SK-N-SH (cell line): ENCODE measurements at regions not wholly inside any gene's neighbourhood (a gene's known extent, or its start where the extent isn't known, plus 50 kb on each side); places are given as distances from the start of the nearest gene placed in this dataset.

Experiments
- CTCF ChIA-PET: fragments of 300-600, 350-600 bp; formaldehyde crosslinking; extraction: SDS; loops from one replicate; lab custom pipeline; 2021; lab: Yijun Ruan, JAX
- POLR2A ChIA-PET: fragments of 350-600 bp; sonication (Branson Sonifier 250); formaldehyde crosslinking; extraction: SDS; loops from one replicate; lab custom pipeline; 2020; ENCODE audit warnings: antibody characterized with exemption, inconsistent platforms; lab: Yijun Ruan, JAX
- DNase-seq: peaks from one replicate; pipeline ENCODE4 v3.0.0; 2012
- H2AFZ ChIP-seq: fragments of 200-600 bp; sonication (generic); 2 replicates; pipeline ENCODE4 v1.8.1; 2016; ENCODE audit warnings: antibody characterized with exemption, mild to moderate bottlenecking, low read depth
- H3F3A ChIP-seq: fragments of 200-600 bp; sonication (generic); replicated peaks from 2 replicates; pipeline ENCODE3; 2016; ENCODE audit warnings: antibody characterized with exemption, mild to moderate bottlenecking; ENCODE audit not compliant: insufficient read depth
- H3K27ac ChIP-seq, 2 experiments: fragments of 200-500 bp in 1 of 2; fragments of 200-600 bp in 1 of 2; sonication (Bioruptor generic) in 1 of 2; sonication (generic), shearing (Covaris generic) in 1 of 2; 2 replicates each; pipeline versions ENCODE4 v1.5.1 to v1.6.1; 2014 to 2016; ENCODE audit warnings: low read depth in 2 of 2, inconsistent platforms in 1 of 2, low read length in 1 of 2, mild to moderate bottlenecking in 1 of 2, mixed read lengths in 1 of 2
- H3K27me3 ChIP-seq: fragments of 200-600 bp; sonication (generic), shearing (Covaris generic); 2 replicates; pipeline ENCODE4 v1.6.1; 2016; ENCODE audit warnings: mixed run types; ENCODE audit not compliant: insufficient read depth
- H3K36me3 ChIP-seq, 2 experiments: fragments of 200-500 bp in 1 of 2; fragments of 200-600 bp in 1 of 2; sonication (Bioruptor generic) in 1 of 2; sonication (generic) in 1 of 2; replicated peaks in 1 of 2; 2 replicates each; pipeline versions ENCODE3 to v1.5.1; 2014 to 2016; ENCODE audit warnings: low read length in 1 of 2, mild to moderate bottlenecking in 1 of 2; ENCODE audit not compliant: insufficient read depth in 2 of 2, control insufficient read depth in 1 of 2
- H3K4me1 ChIP-seq, 2 experiments: fragments of 200-500 bp in 1 of 2; fragments of 200-600 bp in 1 of 2; sonication (Bioruptor generic) in 1 of 2; sonication (generic), shearing (Covaris generic) in 1 of 2; 2 replicates each; pipeline versions ENCODE4 v1.5.1 to v1.6.1; 2014 to 2016; ENCODE audit warnings: low read depth in 1 of 2, low read length in 1 of 2, mixed run types in 1 of 2; ENCODE audit not compliant: insufficient read depth in 2 of 2, control insufficient read depth in 1 of 2
- H3K4me2 ChIP-seq: fragments of 200-600 bp; sonication (generic), shearing (Covaris generic); 2 replicates; pipeline ENCODE4 v1.6.1; 2017; ENCODE audit warnings: mixed run types
- H3K4me3 ChIP-seq, 2 experiments: fragments of 200-500 bp in 1 of 2; fragments of 200-600 bp in 1 of 2; sonication (Bioruptor generic) in 1 of 2; sonication (generic), shearing (Covaris generic) in 1 of 2; 2 replicates each; pipeline versions ENCODE4 v1.5.1 to v1.8.1; 2014 to 2016; ENCODE audit warnings: low read depth in 2 of 2, inconsistent platforms in 1 of 2, low read length in 1 of 2, mild to moderate bottlenecking in 1 of 2, mixed read lengths in 1 of 2, moderate library complexity in 1 of 2
- H3K79me2 ChIP-seq: fragments of 200-600 bp; sonication (generic); 2 replicates; pipeline ENCODE4 v1.8.1; 2017; ENCODE audit warnings: mild to moderate bottlenecking; ENCODE audit not compliant: insufficient read depth
- H3K9ac ChIP-seq: fragments of 200-600 bp; sonication (generic); 2 replicates; pipeline ENCODE4 v1.6.1; 2017; ENCODE audit warnings: mixed run types
- H3K9me2 ChIP-seq: fragments of 200-600 bp; sonication (generic); 2 replicates; pipeline ENCODE4 v1.6.1; 2017; ENCODE audit warnings: mixed run types
- H3K9me3 ChIP-seq: fragments of 200-600 bp; sonication (generic); 2 replicates; pipeline ENCODE4 v1.6.1; 2017; ENCODE audit warnings: mixed run types, mild to moderate bottlenecking, moderate library complexity
- H4K20me1 ChIP-seq: fragments of 200-600 bp; sonication (generic); 2 replicates; pipeline ENCODE4 v1.6.1; 2017; ENCODE audit warnings: mild to moderate bottlenecking, mixed run types; ENCODE audit not compliant: insufficient read depth
- CHD2 ChIP-seq: fragments of 150-350 bp; IDR thresholded peaks from 2 replicates; pipeline ENCODE4 v1.6.1; 2018; ENCODE audit warnings: low read length; ENCODE audit not compliant: partially characterized antibody
- EP300 ChIP-seq, 2 experiments: IDR thresholded peaks; 2 replicates each; pipeline versions ENCODE4 v1.4.0 to v1.6.1; 2012; ENCODE audit warnings: borderline replicate concordance in 1 of 2, low read depth in 1 of 2, low read length in 1 of 2
- EZH2phosphoT487 ChIP-seq: fragments of 200-600 bp; sonication (generic); IDR thresholded peaks from 2 replicates; pipeline ENCODE4 v1.6.1; 2017; ENCODE audit warnings: low read depth, mixed run types, mild to moderate bottlenecking, antibody characterized with exemption, moderate library complexity, borderline replicate concordance
- FOSL2 ChIP-seq: IDR thresholded peaks from 2 replicates; pipeline ENCODE4 v1.4.0; 2012; ENCODE audit warnings: low read depth, mild to moderate bottlenecking, moderate library complexity, borderline replicate concordance
- FOXM1 ChIP-seq: IDR thresholded peaks from 2 replicates; pipeline ENCODE4 v1.4.0; 2012; ENCODE audit warnings: low read depth, mild to moderate bottlenecking
- GATA2 ChIP-seq: sonication (generic); formaldehyde crosslinking; IDR thresholded peaks from 2 replicates; pipeline ENCODE4 v1.5.0; 2020; ENCODE audit warnings: mild to moderate bottlenecking, missing genetic modification reagents
- JUND ChIP-seq: IDR thresholded peaks from 2 replicates; pipeline ENCODE4 v1.4.0; 2012
- MEF2A ChIP-seq: IDR thresholded peaks from 2 replicates; pipeline ENCODE4 v1.4.0; 2012; ENCODE audit warnings: low read depth, borderline replicate concordance
- NFIC ChIP-seq: IDR thresholded peaks from 2 replicates; pipeline ENCODE4 v1.4.0; 2012; ENCODE audit warnings: borderline replicate concordance
- NRF1 ChIP-seq: IDR thresholded peaks from 2 replicates; pipeline ENCODE4 v1.6.1; 2012; ENCODE audit warnings: low read depth, mild to moderate bottlenecking, low read length
- PBX3 ChIP-seq: IDR thresholded peaks from 2 replicates; pipeline ENCODE4; 2012
- RFX5 ChIP-seq: IDR thresholded peaks from 2 replicates; pipeline ENCODE4 v1.6.1; 2012; ENCODE audit warnings: mild to moderate bottlenecking, improper control_type of control experiment, low read length
- RXRA ChIP-seq: IDR thresholded peaks from 2 replicates; pipeline ENCODE4 v1.4.0; 2012; ENCODE audit warnings: low read depth, mild to moderate bottlenecking, borderline replicate concordance
- SIN3A ChIP-seq: IDR thresholded peaks from 2 replicates; pipeline ENCODE4 v1.6.1; 2012; ENCODE audit warnings: low read depth, mild to moderate bottlenecking, low read length, moderate library complexity, borderline replicate concordance
- SMC3 ChIP-seq: IDR thresholded peaks from 2 replicates; pipeline ENCODE4 v1.6.1; 2012; ENCODE audit warnings: low read depth, low read length, improper control_type of control experiment
- USF1 ChIP-seq: IDR thresholded peaks from 2 replicates; pipeline ENCODE4 v1.4.0; 2012; ENCODE audit warnings: low read depth, borderline replicate concordance
- YY1 ChIP-seq: IDR thresholded peaks from 2 replicates; pipeline ENCODE4 v1.4.0; 2012; ENCODE audit warnings: low read depth, mild to moderate bottlenecking
- WGBS: methylation state at CpG from one replicate; pipeline ENCODE4 v1.1.6; 2017; ENCODE audit warnings: low lambda C conversion rate; 5-methylcytosine and 5-hydroxymethylcytosine counted together
- TF ChIP-seq, protein P1 (sequence below): fragments of 150-350 bp; IDR thresholded peaks from 2 replicates; pipeline ENCODE4 v1.6.1; 2017; ENCODE audit warnings: antibody characterized with exemption, low read length, low read depth, borderline replicate concordance
- TF ChIP-seq, protein P2 (sequence below): IDR thresholded peaks from 2 replicates; pipeline ENCODE4 v1.4.0; 2012; ENCODE audit warnings: low read depth
- TF ChIP-seq, protein P3 (sequence below): fragments of 150-350 bp; IDR thresholded peaks from 2 replicates; pipeline ENCODE4 v1.6.1; 2016; ENCODE audit warnings: mild to moderate bottlenecking, low read depth, low read length

GRCh38 chr9:87157366-87158031 lies 210.2 kb upstream of the GAS1 start:
- H3K27ac ChIP-seq = no peak overlapping the region
- no peak overlapping the region for H3K4me3 ChIP-seq
- no peak for DNase-seq
- no peak overlapping the region for H3K9ac ChIP-seq
- H3K27me3 ChIP-seq = no peaks in the 10 kb centered on the region
- H4K20me1 ChIP-seq = no peaks in the 10 kb centered on the region
- H3K36me3 ChIP-seq = no peaks in the 10 kb centered on the region
- no peak for TF ChIP-seq SIN3A
- no peak for TF ChIP-seq CHD2
- no peak for TF ChIP-seq EP300 (IDR thresholded peaks at IDR 0.05; ENCODE audit: borderline replicate concordance in 1 of 2, low read depth in 1 of 2, low read length in 1 of 2)
- no peak for TF ChIP-seq NRF1
- TF ChIP-seq, protein P1, sequence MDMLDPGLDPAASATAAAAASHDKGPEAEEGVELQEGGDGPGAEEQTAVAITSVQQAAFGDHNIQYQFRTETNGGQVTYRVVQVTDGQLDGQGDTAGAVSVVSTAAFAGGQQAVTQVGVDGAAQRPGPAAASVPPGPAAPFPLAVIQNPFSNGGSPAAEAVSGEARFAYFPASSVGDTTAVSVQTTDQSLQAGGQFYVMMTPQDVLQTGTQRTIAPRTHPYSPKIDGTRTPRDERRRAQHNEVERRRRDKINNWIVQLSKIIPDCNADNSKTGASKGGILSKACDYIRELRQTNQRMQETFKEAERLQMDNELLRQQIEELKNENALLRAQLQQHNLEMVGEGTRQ = no peak
- TF ChIP-seq YY1 = no peak
- TF ChIP-seq, protein P2, sequence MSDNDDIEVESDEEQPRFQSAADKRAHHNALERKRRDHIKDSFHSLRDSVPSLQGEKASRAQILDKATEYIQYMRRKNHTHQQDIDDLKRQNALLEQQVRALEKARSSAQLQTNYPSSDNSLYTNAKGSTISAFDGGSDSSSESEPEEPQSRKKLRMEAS = no peak
- TF ChIP-seq EZH2phosphoT487 = no peak
- TF ChIP-seq JUND = no peak
- TF ChIP-seq GATA2 (CRISPR knock-in tag) = no peak
- TF ChIP-seq FOXM1 = no peak
- TF ChIP-seq USF1 = no peak
- no peak for TF ChIP-seq SMC3
- TF ChIP-seq RXRA = no peak
- no peaks in the 10 kb centered on the region for H3F3A ChIP-seq
- POLR2A ChIA-PET = no interaction called here
- peaks cover 0 to 2% of the 10 kb centered on the region in 2 experiments; a peak in 1 of 4 replicates for H3K4me1 ChIP-seq
- no peak overlapping the region for H2AFZ ChIP-seq
- 69% methylated on average over 8 of the region's 10 CpGs for WGBS
- H3K79me2 ChIP-seq = no peaks in the 10 kb centered on the region
- H3K4me2 ChIP-seq = no peak overlapping the region
- CTCF ChIA-PET = interaction anchor here (1.0 kb wide), 1 partner anchor 12 kb away, joined by 4 read pairs; no protein-coding TSS in a partner anchor
- H3K9me3 ChIP-seq = no peaks in the 10 kb centered on the region
- H3K9me2 ChIP-seq = no peaks in the 10 kb centered on the region

- no peak overlapping the region for H3K27ac ChIP-seq
- H3K4me2 ChIP-seq = no peak overlapping the region
- no peak overlapping the region for H2AFZ ChIP-seq
- H3K9ac ChIP-seq = no peak overlapping the region
- DNase-seq = no peak
- TF ChIP-seq, protein P3, sequence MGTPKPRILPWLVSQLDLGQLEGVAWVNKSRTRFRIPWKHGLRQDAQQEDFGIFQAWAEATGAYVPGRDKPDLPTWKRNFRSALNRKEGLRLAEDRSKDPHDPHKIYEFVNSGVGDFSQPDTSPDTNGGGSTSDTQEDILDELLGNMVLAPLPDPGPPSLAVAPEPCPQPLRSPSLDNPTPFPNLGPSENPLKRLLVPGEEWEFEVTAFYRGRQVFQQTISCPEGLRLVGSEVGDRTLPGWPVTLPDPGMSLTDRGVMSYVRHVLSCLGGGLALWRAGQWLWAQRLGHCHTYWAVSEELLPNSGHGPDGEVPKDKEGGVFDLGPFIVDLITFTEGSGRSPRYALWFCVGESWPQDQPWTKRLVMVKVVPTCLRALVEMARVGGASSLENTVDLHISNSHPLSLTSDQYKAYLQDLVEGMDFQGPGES = no peak
- TF ChIP-seq GATA2 (CRISPR knock-in tag) (no peak), USF1 (no peak), RFX5 (no peak), FOSL2 (no peak), MEF2A (no peak), JUND (no peak), NFIC (no peak), PBX3 (no peak), CHD2 (no peak)
- WGBS = 78% methylated on average over 2 of the region's 2 CpGs
- no peaks in the 10 kb centered on the region for H3K79me2 ChIP-seq
- no peaks in the 10 kb centered on the region for H3K9me3 ChIP-seq
- ChIA-PET CTCF (no interaction called here), POLR2A (no interaction called here)
- H3F3A ChIP-seq = no peaks in the 10 kb centered on the region
- no peak overlapping the region for H3K4me3 ChIP-seq
- no peaks in the 10 kb centered on the region for H3K9me2 ChIP-seq
- peaks cover 0 to 2% of the 10 kb centered on the region in 2 experiments; a peak in 1 of 4 replicates for H3K4me1 ChIP-seq
- no peaks in the 10 kb centered on the region for H4K20me1 ChIP-seq
- no peaks in the 10 kb centered on the region for H3K27me3 ChIP-seq
- no peaks in the 10 kb centered on the region for H3K36me3 ChIP-seq
Measured at GRCh38 chr9:87158765-87159164, 211.5 kb upstream of the GAS1 start.
